ENCODE measurements at regions not wholly inside any gene's neighbourhood (a gene's known extent, or its start where the extent isn't known, plus 50 kb on each side); places are given as distances from the start of the nearest gene placed in this dataset.
A peak's percentile ranks its signal among the peaks of the same experiment; 100 is the strongest.

- ChIA-PET CTCF (no interaction called here), POLR2A (no interaction called here)
- intact Hi-C loops (cut with micrococcal nuclease; ENCODE audit: unreplicated experiment): no loop called here
- DNase-seq (ENCODE audit: low read depth, low spot score) (no peak), ATAC-seq (no peak)
- no peaks in the 10 kb centered on the region for H3K9me3 ChIP-seq (ENCODE audit: control insufficient read depth, insufficient read depth, low read depth, low read length)
- no peak overlapping the region for H3K4me3 ChIP-seq (ENCODE audit: low read depth in 2 of 2, low read length in 2 of 2)
- no peaks in the 10 kb centered on the region for H3K36me3 ChIP-seq (ENCODE audit: control insufficient read depth, insufficient read depth, low read length)
- BruUV-seq (replicated peaks): no TSS peak
- H3K4me1 ChIP-seq (ENCODE audit: control insufficient read depth, insufficient read depth, low read length): peaks cover 2% of the 10 kb centered on the region; the same call in 1 of the 2 replicates
- in situ Hi-C loops (cut with HindIII; ENCODE audit: low pct_unique_long_range_greater_than_20kb, low sequenced_read_pairs): no loop called here
- TF ChIP-seq SIN3A (IDR thresholded peaks at IDR 0.05; ENCODE audit: borderline replicate concordance, insufficient read depth, low read depth, low read length) (no peak), TCF7L2 (IDR thresholded peaks at IDR 0.05; ENCODE audit: low read depth, low read length) (no peak)
- no peak overlapping the region for H3K27ac ChIP-seq (ENCODE audit: low read length)
- no peaks in the 10 kb centered on the region for H3K27me3 ChIP-seq (ENCODE audit: control insufficient read depth, insufficient read depth, low read length)
Measured at GRCh38 chr21:35229290-35229689, 180.2 kb upstream of the RUNX1 start.

- no TSS peak for BruUV-seq (replicated peaks)
- Histone ChIP-seq H3K36me3 (ENCODE audit: control insufficient read depth, insufficient read depth, low read length) (no peaks in the 10 kb centered on the region), H3K4me1 (ENCODE audit: control insufficient read depth, insufficient read depth, low read length) (peaks cover 2% of the 10 kb centered on the region; the same call in 1 of the 2 replicates), H3K27ac (ENCODE audit: low read length) (peak overlapping the region; percentile 9; the same call in 1 of the 2 replicates), H3K4me3 (ENCODE audit: low read depth in 2 of 2, low read length in 2 of 2) (no peak overlapping the region), H3K9me3 (ENCODE audit: control insufficient read depth, insufficient read depth, low read depth, low read length) (no peaks in the 10 kb centered on the region), H3K27me3 (ENCODE audit: control insufficient read depth, insufficient read depth, low read length) (no peaks in the 10 kb centered on the region)
- POLR2A ChIA-PET: interaction anchor here (0.6 kb wide), 1 partner anchor 80 kb away, joined by 3 read pairs; no protein-coding TSS in a partner anchor
- DNase-seq (ENCODE audit: low read depth, low spot score) (no peak), ATAC-seq (no peak)
- no peak for TF ChIP-seq TCF7L2 (IDR thresholded peaks at IDR 0.05; ENCODE audit: low read depth, low read length)
- no peak for TF ChIP-seq SIN3A (IDR thresholded peaks at IDR 0.05; ENCODE audit: borderline replicate concordance, insufficient read depth, low read depth, low read length)
- no peak for TF ChIP-seq POLR2AphosphoS5 (IDR thresholded peaks at IDR 0.05; ENCODE audit: low read depth, low read length)
- no peak for TF ChIP-seq REST (IDR thresholded peaks at IDR 0.05; ENCODE audit: insufficient read depth in 1 of 2, low read depth in 2 of 2, low read length in 1 of 2)
- TF ChIP-seq CTCF (IDR thresholded peaks at IDR 0.05): no peak
- in situ Hi-C loops (cut with HindIII; ENCODE audit: low pct_unique_long_range_greater_than_20kb, low sequenced_read_pairs): no loop called here
- intact Hi-C loops (cut with micrococcal nuclease; ENCODE audit: unreplicated experiment): no loop called here
- CTCF ChIA-PET: interaction anchor here (0.6 kb wide), 1 partner anchor 557 kb away, joined by 5 read pairs; no protein-coding TSS in a partner anchor
Measured at GRCh38 chr21:35227786-35228185, 178.7 kb upstream of the RUNX1 start.

- ATAC-seq (no peak), DNase-seq (ENCODE audit: low read depth, low spot score) (no peak)
- H3K9me3 ChIP-seq (ENCODE audit: control insufficient read depth, insufficient read depth, low read depth, low read length): no peaks in the 10 kb centered on the region
- no TSS peak for BruUV-seq (replicated peaks)
- TF ChIP-seq TCF7L2 (IDR thresholded peaks at IDR 0.05; ENCODE audit: low read depth, low read length) (no peak), REST (IDR thresholded peaks at IDR 0.05; ENCODE audit: insufficient read depth in 1 of 2, low read depth in 2 of 2, low read length in 1 of 2) (no peak), POLR2AphosphoS5 (IDR thresholded peaks at IDR 0.05; ENCODE audit: low read depth, low read length) (no peak), SIN3A (IDR thresholded peaks at IDR 0.05; ENCODE audit: borderline replicate concordance, insufficient read depth, low read depth, low read length) (no peak), CTCF (IDR thresholded peaks at IDR 0.05) (no peak)
- H3K4me3 ChIP-seq (ENCODE audit: low read depth in 2 of 2, low read length in 2 of 2): no peak overlapping the region
- H3K36me3 ChIP-seq (ENCODE audit: control insufficient read depth, insufficient read depth, low read length): no peaks in the 10 kb centered on the region
- intact Hi-C loops (cut with micrococcal nuclease; ENCODE audit: unreplicated experiment) (no loop called here), in situ Hi-C loops (cut with HindIII; ENCODE audit: low pct_unique_long_range_greater_than_20kb, low sequenced_read_pairs) (no loop called here)
- H3K4me1 ChIP-seq (ENCODE audit: control insufficient read depth, insufficient read depth, low read length): no peaks in the 10 kb centered on the region; the same call in 1 of the 2 replicates
- ChIA-PET CTCF (no interaction called here), POLR2A (no interaction called here)
- peak overlapping the region; percentile 48; the same call in 1 of the 2 replicates for H3K27ac ChIP-seq (ENCODE audit: low read length)
- no peaks in the 10 kb centered on the region for H3K27me3 ChIP-seq (ENCODE audit: control insufficient read depth, insufficient read depth, low read length)
Measured at GRCh38 chr21:35226968-35227744, 178.1 kb upstream of the RUNX1 start.
